Astrocyte (in vitro differentiated cells and primary cell): ENCODE measurements at regions not wholly inside any gene's neighbourhood (a gene's known extent, or its start where the extent isn't known, plus 50 kb on each side); places are given as distances from the start of the nearest gene placed in this dataset.

Experiments used
- CTCF ChIP-seq: IDR thresholded peaks from 2 replicates; pipeline ENCODE4 v1.5.1; 2011; ENCODE audit warnings: low read depth, mild to moderate bottlenecking, inconsistent platforms, low read length, moderate library complexity; ENCODE audit not compliant: insufficient read depth
- EZH2 ChIP-seq: IDR thresholded peaks from 2 replicates; pipeline ENCODE4 v1.6.1; 2012; ENCODE audit warnings: mild to moderate bottlenecking, low read length, inconsistent platforms; ENCODE audit not compliant: insufficient read depth

GRCh38 chrX:115360220-115360781 lies 70.8 kb downstream of the LUZP4 start:
- TF ChIP-seq EZH2, result no peak
- TF ChIP-seq CTCF, result no peak
